Right lobe of liver (tissue), 6 donors: ENCODE measurements at regions not wholly inside any gene's neighbourhood (a gene's known extent, or its start where the extent isn't known, plus 50 kb on each side); places are given as distances from the start of the nearest gene placed in this dataset.

Experiments used
- ATAC-seq, 4 donors: fragments of 200-7000 bp; cut with Tn5 transposase; one replicate each; pipeline ENCODE4 v1.9.1; 2020; ENCODE audit warnings: mild to moderate bottlenecking in 4 of 4, moderate library complexity in 4 of 4
- DNase-seq, 3 donors: peaks; one replicate each; pipeline ENCODE4 v3.0.0-alpha.2; 2020
- H3K27ac ChIP-seq, 3 donors: fragments of 200-600 bp; one replicate each; pipeline ENCODE4 v1.8.0; 2022
- H3K27me3 ChIP-seq, 2 donors: fragments of 200-600 bp; one replicate each; pipeline ENCODE4 v1.8.0; 2022
- H3K36me3 ChIP-seq, 4 donors: fragments of 200-600 bp; sonication (generic) in 1 of 4; one replicate each; pipeline versions ENCODE4 v1.5.1 to v1.8.0; 2017 to 2022; ENCODE audit warnings: control low read depth in 1 of 4
- H3K4me1 ChIP-seq, 4 donors: fragments of 200-600 bp; sonication (generic) in 1 of 4; one replicate each; pipeline versions ENCODE4 v1.5.1 to v1.8.0; 2017 to 2022; ENCODE audit warnings: control low read depth in 1 of 4
- H3K4me3 ChIP-seq, 3 donors: fragments of 200-600 bp; one replicate each; pipeline ENCODE4 v1.8.0; 2022
- H3K9me3 ChIP-seq, 4 donors: fragments of 200-600 bp; sonication (generic) in 1 of 4; one replicate each; pipeline versions ENCODE4 v1.5.1 to v1.8.0; 2017 to 2022; ENCODE audit warnings: control low read depth in 1 of 4
- POLR2A ChIP-seq: fragments of 450-650 bp; IDR thresholded peaks from one replicate; pipeline ENCODE4 v1.6.1; 2017; ENCODE audit warnings: antibody characterized with exemption, mild to moderate bottlenecking
- WGBS: methylation state at CpG from one replicate; pipeline ENCODE4 v1.1.6; 2018; ENCODE audit warnings: low coverage, low lambda C conversion rate; ENCODE audit not compliant: insufficient coverage; ENCODE audit errors: missing lambda C conversion rate; 5-methylcytosine and 5-hydroxymethylcytosine counted together
- intact Hi-C, 2 donors: fragments of 100-400 bp; cut with DNase I; formaldehyde crosslinking; loops; one replicate each; pipeline versions ENCODE4 v1.11.2 to v1.14.1; 2022
- TF ChIP-seq, protein P1 (sequence below), 4 donors: fragments of 200-600 bp in 3 of 4; fragments of 450-650 bp in 1 of 4; IDR thresholded peaks; one replicate each; pipeline versions ENCODE4 v1.5.1 to v1.8.0; 2016 to 2022; ENCODE audit warnings: antibody characterized with exemption in 4 of 4, mild to moderate bottlenecking in 2 of 4
- donor health status: DM: no; HTN: yes; CAD: no.
- donor health status: DM: no; HTN: no; CAD: no.
- donor health status: DM: no; HTN: no; CAD: no.
- donor health status: DM: no; HTN: yes; CAD: no.
- donor health status: DM: no; HTN: yes; CAD: no.

DNA sequence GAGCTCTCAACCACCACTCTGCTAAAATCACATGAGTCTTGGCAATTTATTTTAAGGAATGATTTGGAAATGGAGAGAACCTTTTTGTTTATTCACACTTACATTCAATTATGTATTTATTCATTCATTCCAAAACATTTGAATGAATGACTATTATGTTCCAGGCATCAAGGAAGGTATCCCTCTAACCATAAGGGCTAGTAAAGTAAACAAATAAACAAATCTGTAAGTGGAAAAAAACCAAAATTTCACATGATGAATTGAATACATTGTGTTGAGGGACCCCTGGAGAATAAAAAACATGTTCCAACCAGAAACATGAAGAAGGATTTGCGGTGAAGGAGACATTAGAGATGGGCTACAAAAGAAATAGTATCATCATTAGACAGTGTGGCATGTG lies 677.8 kb downstream of the TOX3 start:
- intact Hi-C loops = no loop called here
- no peaks in the 10 kb centered on the region for H3K36me3 ChIP-seq
- no peak overlapping the region for H3K27ac ChIP-seq
- ATAC-seq = no peak
- TF ChIP-seq, protein P1, sequence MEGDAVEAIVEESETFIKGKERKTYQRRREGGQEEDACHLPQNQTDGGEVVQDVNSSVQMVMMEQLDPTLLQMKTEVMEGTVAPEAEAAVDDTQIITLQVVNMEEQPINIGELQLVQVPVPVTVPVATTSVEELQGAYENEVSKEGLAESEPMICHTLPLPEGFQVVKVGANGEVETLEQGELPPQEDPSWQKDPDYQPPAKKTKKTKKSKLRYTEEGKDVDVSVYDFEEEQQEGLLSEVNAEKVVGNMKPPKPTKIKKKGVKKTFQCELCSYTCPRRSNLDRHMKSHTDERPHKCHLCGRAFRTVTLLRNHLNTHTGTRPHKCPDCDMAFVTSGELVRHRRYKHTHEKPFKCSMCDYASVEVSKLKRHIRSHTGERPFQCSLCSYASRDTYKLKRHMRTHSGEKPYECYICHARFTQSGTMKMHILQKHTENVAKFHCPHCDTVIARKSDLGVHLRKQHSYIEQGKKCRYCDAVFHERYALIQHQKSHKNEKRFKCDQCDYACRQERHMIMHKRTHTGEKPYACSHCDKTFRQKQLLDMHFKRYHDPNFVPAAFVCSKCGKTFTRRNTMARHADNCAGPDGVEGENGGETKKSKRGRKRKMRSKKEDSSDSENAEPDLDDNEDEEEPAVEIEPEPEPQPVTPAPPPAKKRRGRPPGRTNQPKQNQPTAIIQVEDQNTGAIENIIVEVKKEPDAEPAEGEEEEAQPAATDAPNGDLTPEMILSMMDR (IDR thresholded peaks at IDR 0.05) = no peak
- TF ChIP-seq POLR2A = no peak
- H3K27me3 ChIP-seq = no peaks in the 10 kb centered on the region
- no peaks in the 10 kb centered on the region for H3K9me3 ChIP-seq
- 73% methylated on average over 1 of the region's 1 CpG for WGBS
- no peaks in the 10 kb centered on the region for H3K4me1 ChIP-seq
- no peak for DNase-seq
- no peak overlapping the region for H3K4me3 ChIP-seq

DNA sequence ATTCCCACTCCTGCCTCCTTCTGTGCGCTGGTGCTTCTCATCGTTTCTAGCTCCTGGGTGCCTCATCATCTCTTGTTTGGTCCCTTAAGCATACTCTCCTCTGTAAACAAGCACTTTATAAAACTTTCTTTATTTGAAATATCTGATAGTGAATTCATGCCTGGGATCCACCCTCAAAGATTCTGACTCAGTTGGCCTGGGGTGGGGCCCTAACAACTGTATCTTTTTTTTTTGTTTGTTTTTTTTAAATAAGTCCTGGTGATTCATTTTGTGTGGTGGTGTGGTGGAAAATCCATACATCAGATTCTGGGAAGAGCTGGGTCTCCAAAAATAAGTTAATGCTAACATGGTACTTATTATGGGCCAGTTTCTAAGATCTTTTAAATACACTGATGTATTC lies 678.3 kb downstream of the TOX3 start:
- intact Hi-C loops = no loop called here
- no peak for ATAC-seq
- WGBS = 63% methylated on average over 2 of the region's 2 CpGs
- DNase-seq = no peak
- H3K27ac ChIP-seq = no peak overlapping the region
- TF ChIP-seq POLR2A = no peak
- TF ChIP-seq, protein P1 (IDR thresholded peaks at IDR 0.05) = no peak
- H3K36me3 ChIP-seq = no peaks in the 10 kb centered on the region
- H3K9me3 ChIP-seq = no peaks in the 10 kb centered on the region
- no peak overlapping the region for H3K4me3 ChIP-seq
- no peaks in the 10 kb centered on the region for H3K27me3 ChIP-seq
- no peaks in the 10 kb centered on the region for H3K4me1 ChIP-seq

DNA sequence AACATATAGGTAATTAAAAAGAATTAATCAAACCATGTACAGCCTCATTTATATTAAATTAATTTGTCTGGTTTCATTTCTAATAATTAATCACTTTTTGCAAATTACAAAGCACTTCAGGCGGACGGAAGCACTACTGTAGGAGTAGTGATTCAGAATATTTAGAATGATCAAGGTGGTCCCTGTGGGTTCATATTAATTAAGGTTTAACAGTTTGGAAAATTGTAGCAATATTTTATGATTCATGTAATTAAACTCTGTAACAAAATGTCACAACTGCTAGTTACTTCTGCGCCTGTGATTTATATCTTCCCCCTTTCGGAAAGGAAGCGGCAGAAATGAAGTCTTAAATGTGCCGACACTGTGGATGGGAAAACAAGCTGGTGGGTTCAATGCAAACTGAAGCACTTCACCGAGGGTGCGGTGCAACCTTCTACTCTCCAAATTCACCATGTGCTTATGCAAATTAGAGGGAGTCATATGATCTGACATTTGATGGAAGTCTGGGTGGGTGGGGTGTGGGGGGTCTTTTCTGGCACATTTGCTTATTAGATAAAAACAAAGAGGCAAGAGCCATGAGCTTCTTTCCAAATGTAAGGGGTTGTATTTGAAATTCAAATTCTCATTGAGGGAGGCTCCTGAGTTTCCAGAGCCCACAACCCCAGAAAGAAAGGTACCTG lies 679.4 kb downstream of the TOX3 start:
- TF ChIP-seq, protein P1 (IDR thresholded peaks at IDR 0.05) = no peak
- no peak for TF ChIP-seq POLR2A
- H3K4me1 ChIP-seq = no peaks in the 10 kb centered on the region
- no peaks in the 10 kb centered on the region for H3K36me3 ChIP-seq
- ATAC-seq (no peak), DNase-seq (no peak)
- H3K9me3 ChIP-seq = no peaks in the 10 kb centered on the region
- H3K27ac ChIP-seq = no peak overlapping the region
- 63% methylated on average over 8 of the region's 8 CpGs for WGBS
- intact Hi-C loops = no loop called here
- no peak overlapping the region for H3K4me3 ChIP-seq
- no peaks in the 10 kb centered on the region for H3K27me3 ChIP-seq

DNA sequence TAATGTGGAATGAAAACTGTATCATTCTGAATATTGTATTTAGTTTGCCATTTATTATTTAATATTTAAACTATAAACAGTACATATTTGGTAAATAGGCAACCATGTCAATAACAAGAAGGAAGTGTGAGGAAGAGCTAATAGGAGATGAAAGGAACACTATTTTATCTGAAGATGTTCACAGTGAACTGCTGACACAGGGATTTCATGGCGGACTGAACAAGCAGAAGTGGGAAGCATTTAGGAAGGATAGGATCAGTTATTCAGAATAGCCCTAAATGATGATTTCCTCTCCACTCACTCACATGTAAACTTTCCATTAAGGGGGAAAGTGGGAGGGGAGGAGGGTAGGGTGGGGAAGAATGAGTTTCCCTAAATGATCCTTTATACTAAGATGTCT lies 682.4 kb downstream of the TOX3 start:
- 53% methylated on average over 1 of the region's 1 CpG for WGBS
- intact Hi-C loops = no loop called here

More for the DNA sequence above, 682.4 kb downstream of the TOX3 start:
- no peak for ATAC-seq
- Histone ChIP-seq H3K9me3 (no peaks in the 10 kb centered on the region), H3K27me3 (no peaks in the 10 kb centered on the region), H3K4me1 (no peaks in the 10 kb centered on the region), H3K36me3 (no peaks in the 10 kb centered on the region), H3K27ac (no peak overlapping the region), H3K4me3 (no peak overlapping the region)
- TF ChIP-seq POLR2A = no peak
- TF ChIP-seq, protein P1 (IDR thresholded peaks at IDR 0.05) = no peak
- DNase-seq = no peak
